GM13977 (cell line): ENCODE measurements at regions not wholly inside any gene's neighbourhood (a gene's known extent, or its start where the extent isn't known, plus 50 kb on each side); places are given as distances from the start of the nearest gene placed in this dataset.

Source experiments
- DNase-seq: peaks from one replicate; pipeline ENCODE4 v3.0.0; 2012; ENCODE audit warnings: low spot score
- in situ Hi-C: fragments of 300-500 bp; cut with MboI; formaldehyde crosslinking; loops from one replicate; pipeline ENCODE4 v1.12.0; 2022; ENCODE audit warnings: low sequenced_read_pairs, low pct_unique_long_range_greater_than_20kb, mixed read lengths, inconsistent platforms; ENCODE audit not compliant: unreplicated experiment
- TF ChIP-seq, protein P1 (sequence below): IDR thresholded peaks from 2 replicates; pipeline ENCODE4 v1.5.1; 2012; ENCODE audit warnings: mild to moderate bottlenecking, control low read depth; ENCODE audit not compliant: insufficient read depth; ENCODE audit errors: extremely low read depth, missing control alignments

DNA sequence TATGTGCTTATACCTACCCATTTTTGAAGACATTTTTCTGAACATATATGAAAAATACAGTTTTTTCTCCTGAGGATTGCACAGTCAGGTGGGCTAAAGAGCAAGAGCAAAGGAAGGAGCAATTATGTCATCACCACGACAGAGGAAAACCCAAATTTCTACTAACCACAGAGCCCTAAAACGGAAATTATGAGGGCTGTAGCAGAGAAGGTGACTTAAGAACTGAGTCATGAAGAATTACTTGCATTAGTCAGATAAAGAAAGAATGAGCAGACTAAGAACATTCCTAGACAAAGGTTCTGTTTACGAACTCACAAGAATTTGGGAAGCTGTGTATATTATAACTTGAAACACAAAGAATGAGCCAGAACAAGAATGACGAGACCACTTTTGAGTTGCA lies 974.4 kb downstream of the NXPH1 start:
- TF ChIP-seq, protein P1, sequence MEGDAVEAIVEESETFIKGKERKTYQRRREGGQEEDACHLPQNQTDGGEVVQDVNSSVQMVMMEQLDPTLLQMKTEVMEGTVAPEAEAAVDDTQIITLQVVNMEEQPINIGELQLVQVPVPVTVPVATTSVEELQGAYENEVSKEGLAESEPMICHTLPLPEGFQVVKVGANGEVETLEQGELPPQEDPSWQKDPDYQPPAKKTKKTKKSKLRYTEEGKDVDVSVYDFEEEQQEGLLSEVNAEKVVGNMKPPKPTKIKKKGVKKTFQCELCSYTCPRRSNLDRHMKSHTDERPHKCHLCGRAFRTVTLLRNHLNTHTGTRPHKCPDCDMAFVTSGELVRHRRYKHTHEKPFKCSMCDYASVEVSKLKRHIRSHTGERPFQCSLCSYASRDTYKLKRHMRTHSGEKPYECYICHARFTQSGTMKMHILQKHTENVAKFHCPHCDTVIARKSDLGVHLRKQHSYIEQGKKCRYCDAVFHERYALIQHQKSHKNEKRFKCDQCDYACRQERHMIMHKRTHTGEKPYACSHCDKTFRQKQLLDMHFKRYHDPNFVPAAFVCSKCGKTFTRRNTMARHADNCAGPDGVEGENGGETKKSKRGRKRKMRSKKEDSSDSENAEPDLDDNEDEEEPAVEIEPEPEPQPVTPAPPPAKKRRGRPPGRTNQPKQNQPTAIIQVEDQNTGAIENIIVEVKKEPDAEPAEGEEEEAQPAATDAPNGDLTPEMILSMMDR = no peak
- DNase-seq = no peak
- in situ Hi-C loops = no loop called here

DNA sequence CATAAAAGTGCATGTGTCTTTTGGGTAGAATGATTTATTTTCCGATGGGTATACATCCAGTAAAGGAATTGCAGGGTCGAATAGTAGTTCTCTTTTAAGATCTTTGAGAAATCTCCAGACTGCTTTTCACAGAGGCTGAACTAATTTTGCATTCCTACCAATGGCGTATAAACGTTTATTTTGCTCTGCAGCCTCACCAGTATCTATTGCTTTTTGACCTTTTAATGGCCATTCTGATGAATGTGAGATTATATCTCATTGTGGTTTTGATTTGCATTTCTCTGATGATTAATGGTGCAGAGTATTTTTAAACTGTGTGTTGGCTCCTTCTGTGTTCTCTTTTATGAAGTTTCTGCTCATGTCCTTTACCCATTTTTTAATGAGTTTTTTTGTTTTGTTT lies 1020.1 kb downstream of the NXPH1 start:
- in situ Hi-C loops = no loop called here
- no peak for DNase-seq
- TF ChIP-seq, protein P1 = no peak

- TF ChIP-seq, protein P1 = no peak
- DNase-seq = no peak
- in situ Hi-C loops = no loop called here
Observed at GRCh38 chr7:9488555-9488954, 1055.1 kb downstream of the NXPH1 start.

- in situ Hi-C loops = no loop called here
- TF ChIP-seq, protein P1 = no peak
- peak; percentile 2 for DNase-seq
Observed at GRCh38 chr7:9498303-9498702, 1064.9 kb downstream of the NXPH1 start.

DNA sequence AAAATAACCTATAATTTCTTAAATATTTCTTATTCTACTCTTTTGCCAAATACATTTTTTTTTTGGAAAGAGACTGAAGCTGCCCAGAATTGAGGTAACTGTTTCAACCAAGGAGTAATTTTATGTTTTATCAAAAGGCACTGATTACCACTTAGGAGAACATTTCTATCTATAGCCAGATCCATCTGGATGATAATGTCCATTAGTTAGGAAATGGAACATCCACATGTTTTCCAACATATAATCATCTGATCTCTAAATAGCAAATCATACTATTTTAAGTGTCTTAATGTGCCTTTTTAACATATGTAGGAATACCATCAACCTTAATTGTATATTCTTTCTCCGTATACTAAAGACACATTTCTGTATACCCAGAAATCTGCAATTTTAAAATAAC lies 1068.9 kb downstream of the NXPH1 start:
- in situ Hi-C loops = no loop called here
- TF ChIP-seq, protein P1 = no peak
- no peak for DNase-seq

DNA sequence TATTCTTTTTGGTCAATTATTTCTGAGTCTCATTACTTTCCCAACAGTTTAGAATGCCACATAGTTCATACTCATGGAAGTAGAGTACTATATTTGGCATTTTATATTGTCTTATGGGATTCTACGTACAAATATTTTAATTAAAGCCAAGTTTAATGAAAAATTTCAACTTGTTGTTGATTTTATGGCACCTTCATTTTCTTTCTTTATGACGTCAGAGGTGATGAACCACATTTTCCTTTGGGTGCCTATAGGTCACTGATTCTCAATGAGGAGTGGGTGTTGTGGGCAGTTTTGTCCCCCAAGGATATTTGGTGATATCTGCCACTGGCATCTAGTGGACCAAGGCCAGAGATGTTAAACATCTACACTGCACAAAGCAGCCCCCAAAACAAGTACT lies 1071.3 kb downstream of the NXPH1 start:
- in situ Hi-C loops = no loop called here
- TF ChIP-seq, protein P1 = no peak
- DNase-seq = no peak

GRCh38 chr7:9505516-9505915 lies 1072.1 kb downstream of the NXPH1 start:
- DNase-seq = no peak
- TF ChIP-seq, protein P1 = no peak
- in situ Hi-C loops = no loop called here
